ENCODE measurements at regions not wholly inside any gene's neighbourhood (a gene's known extent, or its start where the extent isn't known, plus 50 kb on each side); places are given as distances from the start of the nearest gene placed in this dataset.

GRCh38 chr13:85685436-85685835 is 113.8 kb downstream of the SLITRK6 start:
- Histone ChIP-seq H4K20me1 (ENCODE audit: control insufficient read depth, extremely low read depth, insufficient read depth, low read length) (no peaks in the 10 kb centered on the region), H3K4me1 (ENCODE audit: control insufficient read depth, extremely low read depth, insufficient read depth, low read length) (no peaks in the 10 kb centered on the region), H3K4me3 (replicated peaks in 1 of 4; ENCODE audit: control extremely low read depth in 1 of 4, insufficient read depth in 1 of 4, low read depth in 3 of 4, low read length in 4 of 4) (no peak overlapping the region), H3K4me2 (ENCODE audit: extremely low read depth, insufficient read depth, low read length) (no peak overlapping the region), H3K9ac (ENCODE audit: insufficient read depth, low read length) (no peak overlapping the region), H3K27me3 (ENCODE audit: control insufficient read depth, insufficient read depth, low read length) (no peaks in the 10 kb centered on the region), H3K9me3 (ENCODE audit: control insufficient read depth, insufficient read depth, low read depth, low read length) (no peaks in the 10 kb centered on the region), H3K27ac (ENCODE audit: insufficient read depth, low read length) (no peak overlapping the region), H3K79me2 (ENCODE audit: control insufficient read depth, insufficient read depth, low read length) (no peaks in the 10 kb centered on the region), H2AFZ (ENCODE audit: low read length) (no peak overlapping the region), H3K36me3 (ENCODE audit: control insufficient read depth, insufficient read depth, low read length) (no peaks in the 10 kb centered on the region)
- TF ChIP-seq EZH2 (IDR thresholded peaks at IDR 0.05; ENCODE audit: low read length, missing control alignments) (no peak), CTCF (conservative IDR thresholded peaks at IDR 0.05 in 1 of 2, IDR thresholded peaks at IDR 0.05 in 1 of 2; ENCODE audit: low read depth in 1 of 2, low read length in 2 of 2) (no peak)
- DNase-seq (ENCODE audit: low read depth in 2 of 2) = no peak

GRCh38 chr13:85675151-85675907 is 123.9 kb downstream of the SLITRK6 start:
- Histone ChIP-seq H4K20me1 (ENCODE audit: control insufficient read depth, extremely low read depth, insufficient read depth, low read length) (no peaks in the 10 kb centered on the region), H3K9me3 (ENCODE audit: control insufficient read depth, insufficient read depth, low read depth, low read length) (no peaks in the 10 kb centered on the region), H3K9ac (ENCODE audit: insufficient read depth, low read length) (no peak overlapping the region), H3K4me1 (ENCODE audit: control insufficient read depth, extremely low read depth, insufficient read depth, low read length) (no peaks in the 10 kb centered on the region), H3K4me2 (ENCODE audit: extremely low read depth, insufficient read depth, low read length) (no peak overlapping the region), H3K36me3 (ENCODE audit: control insufficient read depth, insufficient read depth, low read length) (no peaks in the 10 kb centered on the region), H3K4me3 (replicated peaks in 1 of 4; ENCODE audit: control extremely low read depth in 1 of 4, insufficient read depth in 1 of 4, low read depth in 3 of 4, low read length in 4 of 4) (no peak overlapping the region), H3K27ac (ENCODE audit: insufficient read depth, low read length) (no peak overlapping the region), H2AFZ (ENCODE audit: low read length) (no peak overlapping the region), H3K27me3 (ENCODE audit: control insufficient read depth, insufficient read depth, low read length) (no peaks in the 10 kb centered on the region), H3K79me2 (ENCODE audit: control insufficient read depth, insufficient read depth, low read length) (no peaks in the 10 kb centered on the region)
- DNase-seq (ENCODE audit: low read depth in 2 of 2) = no peak
- TF ChIP-seq CTCF (conservative IDR thresholded peaks at IDR 0.05 in 1 of 2, IDR thresholded peaks at IDR 0.05 in 1 of 2; ENCODE audit: low read depth in 1 of 2, low read length in 2 of 2) = no peak
- no peak for TF ChIP-seq EZH2 (IDR thresholded peaks at IDR 0.05; ENCODE audit: low read length, missing control alignments)

- Histone ChIP-seq H4K20me1 (ENCODE audit: control insufficient read depth, extremely low read depth, insufficient read depth, low read length) (no peaks in the 10 kb centered on the region), H3K9ac (ENCODE audit: insufficient read depth, low read length) (no peak overlapping the region), H3K27me3 (ENCODE audit: control insufficient read depth, insufficient read depth, low read length) (no peaks in the 10 kb centered on the region), H3K4me2 (ENCODE audit: extremely low read depth, insufficient read depth, low read length) (no peak overlapping the region), H3K9me3 (ENCODE audit: control insufficient read depth, insufficient read depth, low read depth, low read length) (no peaks in the 10 kb centered on the region), H3K79me2 (ENCODE audit: control insufficient read depth, insufficient read depth, low read length) (no peaks in the 10 kb centered on the region), H2AFZ (ENCODE audit: low read length) (no peak overlapping the region), H3K4me1 (ENCODE audit: control insufficient read depth, extremely low read depth, insufficient read depth, low read length) (no peaks in the 10 kb centered on the region), H3K27ac (ENCODE audit: insufficient read depth, low read length) (no peak overlapping the region), H3K4me3 (replicated peaks in 1 of 4; ENCODE audit: control extremely low read depth in 1 of 4, insufficient read depth in 1 of 4, low read depth in 3 of 4, low read length in 4 of 4) (no peak overlapping the region), H3K36me3 (ENCODE audit: control insufficient read depth, insufficient read depth, low read length) (no peaks in the 10 kb centered on the region)
- no peak for TF ChIP-seq EZH2 (IDR thresholded peaks at IDR 0.05; ENCODE audit: low read length, missing control alignments)
- DNase-seq (ENCODE audit: low read depth in 2 of 2) = no peak
Measured at GRCh38 chr13:85671336-85671735, 127.9 kb downstream of the SLITRK6 start.
